Stimulated activated naive CD8-positive, alpha-beta T cell treated with anti-CD3 and anti-CD28 coated beads, Interleukin-15, Interleukin-2, amounts not matched to agents 100 ng/mL and 50 ng/mL, for 24 hours (primary cell): ENCODE measurements at regions not wholly inside any gene's neighbourhood (a gene's known extent, or its start where the extent isn't known, plus 50 kb on each side); places are given as distances from the start of the nearest gene placed in this dataset.

Experiments used
- H3K27ac Mint-ChIP-seq: one replicate; pipeline ENCODE4 v1.8.0; 2021; ENCODE audit warnings: mild to moderate bottlenecking, mixed read lengths
- H3K27me3 Mint-ChIP-seq: one replicate; pipeline ENCODE4 v1.8.0; 2021; ENCODE audit warnings: mixed read lengths
- H3K36me3 Mint-ChIP-seq: one replicate; pipeline ENCODE4 v1.8.0; 2021; ENCODE audit warnings: low read depth, mixed read lengths
- H3K4me1 Mint-ChIP-seq: one replicate; pipeline ENCODE4 v1.8.0; 2021; ENCODE audit warnings: low read depth, mixed read lengths
- H3K4me3 Mint-ChIP-seq: one replicate; pipeline ENCODE4 v1.8.0; 2021; ENCODE audit warnings: mild to moderate bottlenecking, mixed read lengths
- H3K9me3 Mint-ChIP-seq: one replicate; pipeline ENCODE4 v1.8.0; 2021; ENCODE audit warnings: mixed read lengths

GRCh38 chr5:98557916-98558315 lies 215.5 kb upstream of the RGMB start:
- H3K4me1 Mint-ChIP-seq = no peaks in the 10 kb centered on the region
- H3K4me3 Mint-ChIP-seq = no peak overlapping the region
- H3K9me3 Mint-ChIP-seq = peaks cover 6% of the 10 kb centered on the region
- H3K27me3 Mint-ChIP-seq = no peaks in the 10 kb centered on the region
- H3K36me3 Mint-ChIP-seq = no peaks in the 10 kb centered on the region
- no peak overlapping the region for H3K27ac Mint-ChIP-seq

- H3K36me3 Mint-ChIP-seq = no peaks in the 10 kb centered on the region
- no peak overlapping the region for H3K4me3 Mint-ChIP-seq
- no peaks in the 10 kb centered on the region for H3K27me3 Mint-ChIP-seq
These were observed 209.4 kb upstream of the RGMB start for GRCh38 chr5:98563885-98564653.

GRCh38 chr5:98564836-98565235 lies 208.6 kb upstream of the RGMB start:
- Mint-ChIP-seq H3K4me1 (no peaks in the 10 kb centered on the region), H3K9me3 (no peaks in the 10 kb centered on the region), H3K4me3 (no peak overlapping the region), H3K36me3 (no peaks in the 10 kb centered on the region), H3K27me3 (no peaks in the 10 kb centered on the region), H3K27ac (no peak overlapping the region)

More at GRCh38 chr5:98563885-98564653, 209.4 kb upstream of the RGMB start:
- Mint-ChIP-seq H3K4me1 (no peaks in the 10 kb centered on the region), H3K9me3 (no peaks in the 10 kb centered on the region), H3K27ac (no peak overlapping the region)

- Mint-ChIP-seq H3K4me1 (no peaks in the 10 kb centered on the region), H3K27me3 (no peaks in the 10 kb centered on the region), H3K27ac (no peak overlapping the region), H3K9me3 (no peaks in the 10 kb centered on the region), H3K4me3 (no peak overlapping the region), H3K36me3 (no peaks in the 10 kb centered on the region)
These were observed 205.1 kb upstream of the RGMB start for GRCh38 chr5:98568336-98568735.

- H3K9me3 Mint-ChIP-seq = no peaks in the 10 kb centered on the region
- H3K4me1 Mint-ChIP-seq = no peaks in the 10 kb centered on the region
- no peak overlapping the region for H3K4me3 Mint-ChIP-seq
- no peaks in the 10 kb centered on the region for H3K36me3 Mint-ChIP-seq
- H3K27me3 Mint-ChIP-seq = no peaks in the 10 kb centered on the region
- no peak overlapping the region for H3K27ac Mint-ChIP-seq
These were observed 204.2 kb upstream of the RGMB start for GRCh38 chr5:98569288-98569687.

GRCh38 chr5:98570010-98570409 lies 203.5 kb upstream of the RGMB start:
- H3K9me3 Mint-ChIP-seq = no peaks in the 10 kb centered on the region
- no peak overlapping the region for H3K27ac Mint-ChIP-seq
- H3K27me3 Mint-ChIP-seq = no peaks in the 10 kb centered on the region
- H3K36me3 Mint-ChIP-seq = no peaks in the 10 kb centered on the region
- no peaks in the 10 kb centered on the region for H3K4me1 Mint-ChIP-seq
- H3K4me3 Mint-ChIP-seq = no peak overlapping the region

- Mint-ChIP-seq H3K4me3 (no peak overlapping the region), H3K4me1 (no peaks in the 10 kb centered on the region), H3K9me3 (no peaks in the 10 kb centered on the region), H3K27me3 (no peaks in the 10 kb centered on the region), H3K27ac (no peak overlapping the region), H3K36me3 (no peaks in the 10 kb centered on the region)
These were observed 202.7 kb upstream of the RGMB start for GRCh38 chr5:98570661-98571191.

- H3K9me3 Mint-ChIP-seq = no peaks in the 10 kb centered on the region
- peaks cover 3% of the 10 kb centered on the region for H3K27me3 Mint-ChIP-seq
- H3K27ac Mint-ChIP-seq = no peak overlapping the region
- H3K36me3 Mint-ChIP-seq = no peaks in the 10 kb centered on the region
- H3K4me1 Mint-ChIP-seq = no peaks in the 10 kb centered on the region
- H3K4me3 Mint-ChIP-seq = no peak overlapping the region
These were observed 199.6 kb upstream of the RGMB start for GRCh38 chr5:98573834-98574320.

- H3K27me3 Mint-ChIP-seq = peaks cover 3% of the 10 kb centered on the region
- no peaks in the 10 kb centered on the region for H3K4me1 Mint-ChIP-seq
- no peaks in the 10 kb centered on the region for H3K9me3 Mint-ChIP-seq
- H3K36me3 Mint-ChIP-seq = no peaks in the 10 kb centered on the region
- no peak overlapping the region for H3K4me3 Mint-ChIP-seq
- H3K27ac Mint-ChIP-seq = no peak overlapping the region
These were observed 197.2 kb upstream of the RGMB start for GRCh38 chr5:98576275-98576674.

GRCh38 chr5:98578438-98578837 lies 195.0 kb upstream of the RGMB start:
- no peak overlapping the region for H3K27ac Mint-ChIP-seq
- no peaks in the 10 kb centered on the region for H3K9me3 Mint-ChIP-seq
- H3K36me3 Mint-ChIP-seq = no peaks in the 10 kb centered on the region
- peaks cover 6% of the 10 kb centered on the region for H3K27me3 Mint-ChIP-seq
- no peak overlapping the region for H3K4me3 Mint-ChIP-seq
- no peaks in the 10 kb centered on the region for H3K4me1 Mint-ChIP-seq

GRCh38 chr5:98581112-98581997 lies 192.1 kb upstream of the RGMB start:
- no peak overlapping the region for H3K4me3 Mint-ChIP-seq
- no peaks in the 10 kb centered on the region for H3K4me1 Mint-ChIP-seq
- no peaks in the 10 kb centered on the region for H3K9me3 Mint-ChIP-seq
- no peaks in the 10 kb centered on the region for H3K36me3 Mint-ChIP-seq
- H3K27ac Mint-ChIP-seq = no peak overlapping the region
- H3K27me3 Mint-ChIP-seq = peaks cover 10% of the 10 kb centered on the region

- Mint-ChIP-seq H3K4me1 (no peaks in the 10 kb centered on the region), H3K9me3 (no peaks in the 10 kb centered on the region), H3K27ac (no peak overlapping the region), H3K27me3 (peaks cover 10% of the 10 kb centered on the region), H3K4me3 (no peak overlapping the region), H3K36me3 (no peaks in the 10 kb centered on the region)
These were observed 189.9 kb upstream of the RGMB start for GRCh38 chr5:98583586-98583985.

GRCh38 chr5:98585661-98586310 lies 187.7 kb upstream of the RGMB start:
- H3K36me3 Mint-ChIP-seq = no peaks in the 10 kb centered on the region
- peaks cover 3% of the 10 kb centered on the region for H3K9me3 Mint-ChIP-seq
- H3K4me3 Mint-ChIP-seq = no peak overlapping the region
- H3K27ac Mint-ChIP-seq = no peak overlapping the region
- no peaks in the 10 kb centered on the region for H3K4me1 Mint-ChIP-seq
- H3K27me3 Mint-ChIP-seq = peaks cover 11% of the 10 kb centered on the region

GRCh38 chr5:98586581-98586980 lies 186.9 kb upstream of the RGMB start:
- H3K27me3 Mint-ChIP-seq = peaks cover 11% of the 10 kb centered on the region
- H3K4me3 Mint-ChIP-seq = no peak overlapping the region
- peaks cover 3% of the 10 kb centered on the region for H3K9me3 Mint-ChIP-seq
- no peak overlapping the region for H3K27ac Mint-ChIP-seq
- H3K36me3 Mint-ChIP-seq = no peaks in the 10 kb centered on the region
- no peaks in the 10 kb centered on the region for H3K4me1 Mint-ChIP-seq

- peaks cover 11% of the 10 kb centered on the region for H3K27me3 Mint-ChIP-seq
- no peak overlapping the region for H3K27ac Mint-ChIP-seq
- H3K36me3 Mint-ChIP-seq = no peaks in the 10 kb centered on the region
- no peaks in the 10 kb centered on the region for H3K4me1 Mint-ChIP-seq
- peaks cover 3% of the 10 kb centered on the region for H3K9me3 Mint-ChIP-seq
- no peak overlapping the region for H3K4me3 Mint-ChIP-seq
These were observed 186.3 kb upstream of the RGMB start for GRCh38 chr5:98587166-98587565.
